HG03039 (cell line): ENCODE measurements at regions not wholly inside any gene's neighbourhood (a gene's known extent, or its start where the extent isn't known, plus 50 kb on each side); places are given as distances from the start of the nearest gene placed in this dataset.

Experiments used
- ATAC-seq: cut with Tn5 transposase; IDR thresholded peaks from one replicate; pipeline ENCODE4 v1.9.1; 2021; ENCODE audit warnings: mild to moderate bottlenecking, moderate library complexity; ENCODE audit not compliant: unreplicated experiment

- no peak for ATAC-seq
Measured at GRCh38 chr17:70855401-70856054, 686.2 kb downstream of the KCNJ2 start.

DNA sequence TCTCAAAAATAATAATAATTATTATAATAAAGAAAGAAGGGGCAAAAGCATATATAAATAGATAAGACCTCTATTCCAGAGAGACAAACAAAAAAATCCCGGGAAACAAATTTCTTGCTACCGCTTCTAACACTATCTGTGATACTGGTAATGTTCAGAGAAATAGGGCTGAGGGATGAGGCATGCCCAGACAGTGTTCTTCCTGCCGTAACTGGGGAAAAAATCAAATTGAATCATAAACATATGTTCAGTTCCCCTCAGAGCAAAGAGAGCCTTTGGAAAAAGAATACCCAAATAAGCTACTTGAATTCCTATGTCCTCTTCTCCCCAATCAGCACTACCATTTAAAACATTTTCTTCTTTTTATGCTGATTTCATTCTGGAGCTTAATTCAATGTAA, 688.0 kb downstream of the KCNJ2 start:
- ATAC-seq: no peak

GRCh38 chr17:70859829-70860228, 690.5 kb downstream of the KCNJ2 start:
- ATAC-seq: no peak

GRCh38 chr17:70862295-70862694, 693.0 kb downstream of the KCNJ2 start:
- no peak for ATAC-seq

- no peak for ATAC-seq
Measured at GRCh38 chr17:70863436-70864248, 694.3 kb downstream of the KCNJ2 start.

DNA sequence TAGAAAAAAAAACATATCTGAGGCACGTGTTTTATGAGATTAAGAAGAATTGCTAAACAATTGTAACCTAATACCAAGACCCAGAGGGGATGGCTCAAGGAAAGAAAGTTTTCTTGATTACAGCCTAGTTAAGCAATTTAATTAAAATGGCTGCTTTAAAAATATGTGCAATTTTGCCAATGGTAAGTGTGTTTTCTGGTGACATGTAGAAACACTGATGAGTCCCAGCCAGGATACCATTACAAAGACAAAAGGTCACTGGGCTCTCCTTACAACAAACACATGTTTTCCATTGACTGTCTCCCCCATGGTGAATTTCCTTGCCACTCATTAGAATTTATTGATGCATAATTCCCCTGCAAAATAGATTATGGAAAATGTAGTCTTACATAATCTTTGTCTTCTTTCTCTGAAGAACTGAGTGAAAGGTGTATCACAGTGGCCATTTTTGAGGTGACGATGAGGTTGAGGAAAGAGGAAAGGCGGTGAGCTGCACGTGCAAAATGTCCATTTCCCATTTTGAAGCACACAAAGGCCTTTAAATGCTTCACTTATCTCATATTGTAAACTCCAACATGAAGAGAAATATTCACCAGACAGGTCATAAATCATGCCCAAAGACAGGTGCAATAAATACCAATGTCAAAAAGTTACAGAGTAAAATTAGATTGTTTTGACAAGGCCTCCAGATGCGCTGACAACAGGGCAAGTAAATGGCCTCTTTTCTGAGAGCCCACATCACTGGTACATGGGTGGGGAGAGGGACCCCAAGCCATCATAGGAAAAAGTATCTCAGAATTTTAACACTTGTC, 696.9 kb downstream of the KCNJ2 start:
- ATAC-seq: no peak

GRCh38 chr17:70868149-70868548, 698.8 kb downstream of the KCNJ2 start:
- no peak for ATAC-seq

- ATAC-seq: no peak
Measured at GRCh38 chr17:70869402-70870085, 700.2 kb downstream of the KCNJ2 start.

- no peak for ATAC-seq
Measured at GRCh38 chr17:70871180-70871818, 702.0 kb downstream of the KCNJ2 start.

DNA sequence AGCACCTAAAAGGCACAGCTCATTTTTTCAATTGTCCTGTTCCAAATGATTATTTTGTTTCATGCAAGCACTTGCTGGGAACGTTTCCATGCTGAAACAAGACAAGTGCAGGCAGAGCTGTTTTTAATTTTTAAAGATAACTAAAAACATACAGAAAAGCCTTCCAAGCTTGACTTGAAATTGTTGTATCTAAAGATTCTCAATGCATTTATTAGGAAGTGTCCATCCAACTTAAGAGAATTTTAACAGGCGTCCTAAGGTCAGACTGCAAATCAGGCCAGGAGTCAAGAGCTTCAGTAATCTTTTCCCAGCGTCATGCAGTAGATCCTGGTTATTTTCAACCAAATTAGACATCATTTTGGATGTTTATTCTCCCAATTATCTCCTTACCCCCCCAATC, 702.8 kb downstream of the KCNJ2 start:
- no peak for ATAC-seq

DNA sequence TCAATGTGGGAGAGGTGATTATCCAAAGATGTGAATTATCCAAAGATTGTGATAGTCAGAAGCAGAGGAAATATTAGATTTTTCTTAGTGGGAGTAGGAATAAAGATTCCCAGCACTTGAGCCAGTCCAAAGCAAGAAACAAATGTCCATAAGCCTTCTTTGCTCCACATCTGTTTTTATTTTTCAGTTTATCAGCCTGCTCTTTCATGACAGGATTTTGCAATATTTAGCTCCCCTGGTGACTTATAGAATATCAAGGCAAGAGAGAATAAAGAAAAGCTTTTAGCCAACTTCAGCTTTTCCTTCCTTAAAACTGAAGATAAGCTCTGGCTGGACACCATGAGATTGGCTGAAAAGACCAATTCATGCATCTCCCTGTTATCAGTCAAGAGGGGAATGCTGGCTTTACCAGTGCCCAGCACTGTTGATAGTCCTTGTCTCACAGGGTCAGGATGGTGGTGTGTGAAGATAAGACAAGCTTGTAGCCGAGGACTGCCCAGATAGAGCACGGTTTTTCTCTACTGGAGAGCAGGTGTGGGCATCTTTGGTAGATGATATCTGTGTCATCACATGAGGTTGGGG, 706.5 kb downstream of the KCNJ2 start:
- ATAC-seq: no peak

- no peak for ATAC-seq
Measured at GRCh38 chr17:70878879-70879278, 709.5 kb downstream of the KCNJ2 start.

DNA sequence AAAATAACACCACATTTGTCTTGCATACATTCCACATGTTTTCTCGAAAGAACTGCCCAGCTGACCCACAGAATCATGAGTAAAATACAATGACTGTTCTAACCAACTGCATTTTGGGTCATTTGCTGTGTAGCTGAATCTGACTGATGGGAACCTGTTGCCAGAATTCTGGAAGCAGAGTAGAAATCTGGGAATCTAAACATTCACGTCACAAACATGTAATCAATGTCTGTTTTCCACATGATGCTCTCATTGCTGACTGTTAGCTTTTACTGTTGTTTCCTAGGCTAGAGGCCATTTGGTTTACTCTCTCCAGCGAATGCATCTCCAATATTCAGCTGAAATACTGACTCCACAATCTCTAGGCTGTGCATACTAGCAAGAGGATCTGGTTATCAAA, 710.1 kb downstream of the KCNJ2 start:
- no peak for ATAC-seq

DNA sequence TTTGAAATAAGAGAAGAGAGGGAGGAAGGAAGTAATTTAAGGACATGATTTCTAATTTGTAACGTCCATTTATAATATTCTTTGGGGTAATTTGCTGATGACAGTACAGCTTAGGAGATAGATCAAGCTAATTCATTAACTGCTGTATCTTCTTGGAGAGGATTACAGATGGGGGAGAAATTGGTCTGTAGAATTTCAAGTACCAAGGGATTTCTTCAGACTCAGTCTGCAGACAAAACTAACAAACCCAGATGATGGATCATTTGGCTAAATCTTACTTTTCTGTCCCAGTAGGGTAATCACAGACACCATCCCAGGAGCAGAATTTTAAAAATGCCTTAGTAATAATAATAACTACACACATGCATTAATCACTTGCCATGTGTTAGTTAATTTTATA, 711.8 kb downstream of the KCNJ2 start:
- ATAC-seq: no peak

DNA sequence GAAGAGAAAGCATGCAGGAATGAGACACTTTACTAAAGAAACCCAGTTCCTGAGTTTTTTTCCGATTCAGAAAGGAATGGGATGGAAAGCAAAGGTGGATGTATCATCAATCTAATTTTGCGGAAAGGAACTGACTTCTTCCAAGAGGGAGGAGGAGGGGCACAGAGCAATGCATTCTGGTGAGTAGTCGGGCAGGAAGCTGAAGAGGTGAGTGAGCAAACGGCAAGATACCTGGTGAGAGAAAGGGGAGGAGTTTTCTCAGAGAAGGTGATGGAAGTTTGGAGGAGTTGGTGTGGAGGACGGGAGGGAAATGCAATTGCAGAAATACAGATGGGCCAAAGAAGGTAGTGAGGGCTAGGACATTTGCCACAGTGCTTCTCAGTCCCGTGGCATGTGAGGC, 713.2 kb downstream of the KCNJ2 start:
- no peak for ATAC-seq

- no peak for ATAC-seq
Measured at GRCh38 chr17:70886648-70887047, 717.3 kb downstream of the KCNJ2 start.

- no peak for ATAC-seq
Measured at GRCh38 chr17:70888324-70888723, 719.0 kb downstream of the KCNJ2 start.

- no peak for ATAC-seq
Measured at GRCh38 chr17:70891306-70891705, 722.0 kb downstream of the KCNJ2 start.

DNA sequence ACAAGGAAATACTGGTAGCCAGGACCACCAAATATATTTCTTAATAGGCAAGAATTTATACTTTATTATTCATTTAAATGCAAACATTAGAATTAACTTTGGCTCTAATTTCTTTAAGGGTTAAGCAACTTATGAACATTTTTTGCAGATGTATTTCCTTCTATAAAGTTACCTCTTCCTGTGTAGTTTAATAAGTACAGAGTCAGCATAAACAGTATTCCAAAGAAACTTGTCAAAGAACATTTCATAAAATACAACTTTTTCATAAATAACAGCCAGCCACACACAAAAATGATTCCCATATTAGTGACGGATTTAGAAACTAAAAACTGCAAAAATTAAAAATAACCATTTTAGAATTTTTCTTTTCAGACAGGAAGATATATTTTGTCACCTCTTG, 723.2 kb downstream of the KCNJ2 start:
- ATAC-seq: no peak

- ATAC-seq: no peak
Measured at GRCh38 chr17:70896843-70897242, 727.5 kb downstream of the KCNJ2 start.
